ENCODE measurements at regions not wholly inside any gene's neighbourhood (a gene's known extent, or its start where the extent isn't known, plus 50 kb on each side); places are given as distances from the start of the nearest gene placed in this dataset.
"Not testable (repeated sequence)": the region's sequence is repeated elsewhere in the genome, so short reads cannot be mapped to it uniquely, and the experiment has no call there.

- DNase-seq; intact Hi-C loops (cut with DNase I): not testable (repeated sequence)
These were observed 183.2 kb upstream of the IPO5 start for GRCh38 chr13:97770231-97770630.

- intact Hi-C loops (cut with DNase I); DNase-seq: not testable (repeated sequence)
These were observed 181.0 kb upstream of the IPO5 start for GRCh38 chr13:97772466-97772865.

- intact Hi-C loops (cut with DNase I), result not testable (repeated sequence)
- peak in 1 of 10 donors; percentile 71 for DNase-seq
These were observed 178.9 kb upstream of the IPO5 start for GRCh38 chr13:97774391-97775100.

GRCh38 chr13:97780486-97780885 lies 173.0 kb upstream of the IPO5 start:
- intact Hi-C loops (cut with DNase I), result no loop called here

GRCh38 chr13:97781891-97782305 lies 171.6 kb upstream of the IPO5 start:
- no peak for DNase-seq
- intact Hi-C loops (cut with DNase I), result no loop called here

More at GRCh38 chr13:97780486-97780885, 173.0 kb upstream of the IPO5 start:
- DNase-seq, result peak in 3 of 10 donors; percentile 9 to 26 (median 24)

GRCh38 chr13:97786510-97786909 lies 167.0 kb upstream of the IPO5 start:
- intact Hi-C loops (cut with DNase I), result no loop called here
- no peak for DNase-seq

- DNase-seq, result no peak
- intact Hi-C loops (cut with DNase I), result loop anchor here (5.0 kb wide), 1 partner anchor 780 kb away; no protein-coding TSS in a partner anchor
These were observed 155.9 kb upstream of the IPO5 start for GRCh38 chr13:97797553-97797952.

GRCh38 chr13:97798171-97798821 lies 155.2 kb upstream of the IPO5 start:
- DNase-seq, result peak in 8 of 10 donors; percentile 43 to 93 (median 56)
- intact Hi-C loops (cut with DNase I), result loop anchor here (5.0 kb wide), 1 partner anchor 781 kb away; no protein-coding TSS in a partner anchor

GRCh38 chr13:97798836-97799235 lies 154.6 kb upstream of the IPO5 start:
- intact Hi-C loops (cut with DNase I), result loop anchor here (5.0 kb wide), 1 partner anchor 782 kb away; no protein-coding TSS in a partner anchor
- DNase-seq, result no peak

GRCh38 chr13:97802213-97802612 lies 151.3 kb upstream of the IPO5 start:
- no peak for DNase-seq
- intact Hi-C loops (cut with DNase I), result no loop called here

GRCh38 chr13:97809576-97809975 lies 143.9 kb upstream of the IPO5 start:
- intact Hi-C loops (cut with DNase I), result no loop called here
- no peak for DNase-seq

- intact Hi-C loops (cut with DNase I), result no loop called here
- no peak for DNase-seq
These were observed 143.3 kb upstream of the IPO5 start for GRCh38 chr13:97810152-97810551.

- intact Hi-C loops (cut with DNase I), result no loop called here
- no peak for DNase-seq
These were observed 131.1 kb upstream of the IPO5 start for GRCh38 chr13:97822377-97822776.

GRCh38 chr13:97826421-97827012 lies 127.0 kb upstream of the IPO5 start:
- intact Hi-C loops (cut with DNase I), result no loop called here
- no peak for DNase-seq

GRCh38 chr13:97834250-97834649 lies 119.2 kb upstream of the IPO5 start:
- intact Hi-C loops (cut with DNase I), result no loop called here
- DNase-seq, result no peak

- intact Hi-C loops (cut with DNase I), result no loop called here
- no peak for DNase-seq
These were observed 110.3 kb upstream of the IPO5 start for GRCh38 chr13:97843189-97843588.

- intact Hi-C loops (cut with DNase I), result no loop called here
- no peak for DNase-seq
These were observed 109.3 kb upstream of the IPO5 start for GRCh38 chr13:97844151-97844550.

GRCh38 chr13:97848886-97849285 lies 104.6 kb upstream of the IPO5 start:
- intact Hi-C loops (cut with DNase I), result no loop called here
- DNase-seq, result no peak

GRCh38 chr13:97849305-97849704 lies 104.2 kb upstream of the IPO5 start:
- intact Hi-C loops (cut with DNase I), result no loop called here
- DNase-seq, result no peak

- intact Hi-C loops (cut with DNase I), result loop anchor here (10.0 kb wide), 1 partner anchor 584 kb away; no protein-coding TSS in a partner anchor
- DNase-seq, result no peak
These were observed 102.2 kb upstream of the IPO5 start for GRCh38 chr13:97851269-97851668.

GRCh38 chr13:97852181-97852874 lies 101.1 kb upstream of the IPO5 start:
- intact Hi-C loops (cut with DNase I), result loop anchor here (10.0 kb wide), 1 partner anchor 582 kb away; no protein-coding TSS in a partner anchor
- no peak for DNase-seq

Measured in posterior cingulate gyrus (tissue), 11 donors.